HFFc6 (cell line): ENCODE measurements at regions not wholly inside any gene's neighbourhood (a gene's known extent, or its start where the extent isn't known, plus 50 kb on each side); places are given as distances from the start of the nearest gene placed in this dataset.

Experiments
- DNase-seq: peaks from one replicate; pipeline ENCODE4 v3.0.0-alpha.2; 2018
- H3K27ac Mint-ChIP-seq: 2 replicates; pipeline ENCODE4 v1.8.0; 2020; ENCODE audit warnings: mild to moderate bottlenecking, mixed read lengths
- H3K27me3 Mint-ChIP-seq: 2 replicates; pipeline ENCODE4 v1.8.0; 2021; ENCODE audit warnings: mild to moderate bottlenecking, moderate library complexity, mixed read lengths; ENCODE audit not compliant: insufficient read depth
- H3K36me3 Mint-ChIP-seq: 2 replicates; pipeline ENCODE4 v1.8.0; 2021; ENCODE audit warnings: low read depth, mixed read lengths
- H3K4me1 Mint-ChIP-seq: 2 replicates; pipeline ENCODE4 v1.8.0; 2020; ENCODE audit warnings: low read depth, mixed read lengths
- H3K4me3 Mint-ChIP-seq: 2 replicates; pipeline ENCODE4 v1.8.0; 2020; ENCODE audit warnings: mild to moderate bottlenecking, moderate library complexity, mixed read lengths
- H3K9me3 Mint-ChIP-seq: 2 replicates; pipeline ENCODE4 v1.8.0; 2020; ENCODE audit warnings: mild to moderate bottlenecking, mixed read lengths
- TF ChIP-seq, protein P1 (sequence below): fragments of 200-600 bp; sonication (generic); IDR thresholded peaks from 2 replicates; pipeline ENCODE4 v1.5.0; 2021; ENCODE audit warnings: antibody characterized with exemption, mild to moderate bottlenecking

DNA sequence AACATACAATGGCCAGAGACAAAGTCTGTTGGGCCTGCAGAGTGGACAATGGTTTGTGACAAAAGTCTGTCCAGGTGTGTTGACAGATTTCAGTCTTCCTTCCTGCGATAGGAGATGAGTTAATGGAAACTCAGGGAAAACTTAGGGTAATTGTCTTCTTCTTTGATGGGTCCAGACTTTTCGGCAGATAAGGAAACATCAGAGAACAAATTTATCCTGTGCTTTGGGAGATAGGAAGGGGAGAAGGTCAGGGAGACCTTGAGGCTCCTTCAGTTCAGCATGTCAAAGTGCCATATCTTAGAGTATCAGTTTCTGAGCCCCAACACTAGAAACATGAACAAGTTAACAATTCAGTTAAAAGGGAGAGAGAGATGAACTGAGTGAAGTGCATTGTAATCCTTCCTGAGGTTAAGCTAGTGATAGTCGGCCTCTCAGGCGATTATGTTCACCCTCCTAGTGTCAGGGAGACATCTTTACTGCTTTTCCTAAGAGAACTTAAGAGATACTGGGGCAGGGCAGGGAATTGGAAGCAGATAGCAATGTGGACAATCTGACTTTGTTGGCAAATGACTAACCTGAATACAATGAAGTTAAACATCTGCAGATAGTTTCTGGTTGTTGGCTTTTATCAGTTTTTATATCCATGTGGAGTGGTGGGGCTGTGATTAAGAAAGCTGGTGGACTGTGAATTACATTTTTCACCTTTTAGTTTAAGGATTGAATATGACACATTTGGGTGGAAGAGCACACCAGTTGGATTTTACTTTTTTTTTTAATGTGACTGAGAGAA is 248.8 kb upstream of the FN1 start:
- Mint-ChIP-seq H3K36me3 (peaks cover 20% of the 10 kb centered on the region), H3K9me3 (peaks cover 7% of the 10 kb centered on the region; the same call in 1 of the 2 replicates), H3K27me3 (no peaks in the 10 kb centered on the region; the same call in 1 of the 2 replicates), H3K4me1 (peaks cover 75% of the 10 kb centered on the region), H3K4me3 (peak overlapping the region; percentile 17), H3K27ac (peak overlapping the region; percentile 76)
- DNase-seq: peak; percentile 72
- TF ChIP-seq, protein P1, sequence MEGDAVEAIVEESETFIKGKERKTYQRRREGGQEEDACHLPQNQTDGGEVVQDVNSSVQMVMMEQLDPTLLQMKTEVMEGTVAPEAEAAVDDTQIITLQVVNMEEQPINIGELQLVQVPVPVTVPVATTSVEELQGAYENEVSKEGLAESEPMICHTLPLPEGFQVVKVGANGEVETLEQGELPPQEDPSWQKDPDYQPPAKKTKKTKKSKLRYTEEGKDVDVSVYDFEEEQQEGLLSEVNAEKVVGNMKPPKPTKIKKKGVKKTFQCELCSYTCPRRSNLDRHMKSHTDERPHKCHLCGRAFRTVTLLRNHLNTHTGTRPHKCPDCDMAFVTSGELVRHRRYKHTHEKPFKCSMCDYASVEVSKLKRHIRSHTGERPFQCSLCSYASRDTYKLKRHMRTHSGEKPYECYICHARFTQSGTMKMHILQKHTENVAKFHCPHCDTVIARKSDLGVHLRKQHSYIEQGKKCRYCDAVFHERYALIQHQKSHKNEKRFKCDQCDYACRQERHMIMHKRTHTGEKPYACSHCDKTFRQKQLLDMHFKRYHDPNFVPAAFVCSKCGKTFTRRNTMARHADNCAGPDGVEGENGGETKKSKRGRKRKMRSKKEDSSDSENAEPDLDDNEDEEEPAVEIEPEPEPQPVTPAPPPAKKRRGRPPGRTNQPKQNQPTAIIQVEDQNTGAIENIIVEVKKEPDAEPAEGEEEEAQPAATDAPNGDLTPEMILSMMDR: no peak

- no peak overlapping the region for H3K27ac Mint-ChIP-seq
- H3K4me1 Mint-ChIP-seq: peaks cover 74% of the 10 kb centered on the region
- TF ChIP-seq, protein P1: no peak
- H3K9me3 Mint-ChIP-seq: peaks cover 7% of the 10 kb centered on the region; the same call in 1 of the 2 replicates
- H3K4me3 Mint-ChIP-seq: no peak overlapping the region
- H3K36me3 Mint-ChIP-seq: peaks cover 24% of the 10 kb centered on the region
- no peaks in the 10 kb centered on the region; the same call in 1 of the 2 replicates for H3K27me3 Mint-ChIP-seq
- DNase-seq: no peak
These were observed 247.4 kb upstream of the FN1 start for GRCh38 chr2:215683295-215683694.

- Mint-ChIP-seq H3K4me3 (peak overlapping the region; percentile 56; the same call in 1 of the 2 replicates), H3K9me3 (peaks cover 7% of the 10 kb centered on the region; the same call in 1 of the 2 replicates), H3K27ac (peak overlapping the region; percentile 80), H3K4me1 (peaks cover 73% of the 10 kb centered on the region), H3K36me3 (peaks cover 24% of the 10 kb centered on the region), H3K27me3 (no peaks in the 10 kb centered on the region; the same call in 1 of the 2 replicates)
- no peak for DNase-seq
- TF ChIP-seq, protein P1: no peak
These were observed 246.1 kb upstream of the FN1 start for GRCh38 chr2:215681799-215682596.

GRCh38 chr2:215680605-215681598 is 245.0 kb upstream of the FN1 start:
- Mint-ChIP-seq H3K27ac (peak overlapping the region; percentile 80), H3K4me1 (peaks cover 64% of the 10 kb centered on the region), H3K27me3 (no peaks in the 10 kb centered on the region; the same call in 1 of the 2 replicates), H3K36me3 (peaks cover 24% of the 10 kb centered on the region), H3K4me3 (peak overlapping the region; percentile 56), H3K9me3 (peaks cover 7% of the 10 kb centered on the region; the same call in 1 of the 2 replicates)
- TF ChIP-seq, protein P1: no peak
- DNase-seq: peak; percentile 65

GRCh38 chr2:215678094-215678493 is 242.2 kb upstream of the FN1 start:
- H3K27ac Mint-ChIP-seq: no peak overlapping the region
- H3K27me3 Mint-ChIP-seq: no peaks in the 10 kb centered on the region
- H3K4me3 Mint-ChIP-seq: no peak overlapping the region
- peaks cover 36% of the 10 kb centered on the region for H3K4me1 Mint-ChIP-seq
- H3K36me3 Mint-ChIP-seq: peaks cover 13% of the 10 kb centered on the region; the same call in 1 of the 2 replicates
- H3K9me3 Mint-ChIP-seq: no peaks in the 10 kb centered on the region; the same call in 1 of the 2 replicates
- TF ChIP-seq, protein P1: no peak
- no peak for DNase-seq
